GM18508 (cell line): ENCODE measurements at regions not wholly inside any gene's neighbourhood (a gene's known extent, or its start where the extent isn't known, plus 50 kb on each side); places are given as distances from the start of the nearest gene placed in this dataset.

Experiments used
- ATAC-seq: cut with Tn5 transposase; IDR thresholded peaks from one replicate; pipeline ENCODE4 v1.9.1; 2021; ENCODE audit warnings: moderate number of reproducible peaks; ENCODE audit not compliant: insufficient read depth, unreplicated experiment

DNA sequence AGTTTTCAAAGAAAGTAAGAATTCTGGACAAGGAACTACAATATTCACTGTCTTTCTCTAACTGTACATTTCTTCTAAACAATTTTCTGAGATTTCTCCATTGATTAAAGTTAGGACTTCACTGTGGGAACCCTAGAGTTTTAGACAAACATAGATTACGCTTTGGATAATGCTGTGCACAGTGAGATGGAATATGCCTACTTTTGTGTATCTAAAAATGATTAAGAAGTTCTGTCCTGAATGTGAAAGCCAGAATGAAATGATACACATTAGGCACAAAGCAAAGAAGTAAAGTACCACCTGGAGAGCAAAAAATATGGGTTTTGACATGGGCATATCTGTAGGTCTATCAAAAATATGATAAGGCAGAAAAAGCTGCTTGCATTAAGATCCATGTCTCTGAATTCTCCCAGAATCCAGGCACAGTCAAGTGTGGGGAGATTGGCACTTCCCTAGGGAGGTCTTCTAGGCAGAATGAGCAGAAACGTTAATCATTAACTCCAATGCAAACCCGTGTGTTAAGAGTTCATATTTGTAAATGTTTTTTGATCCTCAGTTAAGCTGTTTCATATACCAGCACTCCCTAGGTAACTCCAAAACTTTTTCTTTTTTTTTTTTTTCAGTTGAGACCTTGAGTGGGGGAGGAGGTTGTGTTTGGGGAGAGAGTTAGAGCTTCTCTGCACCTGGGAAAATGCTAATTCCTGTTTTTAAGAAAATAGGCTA lies 467.1 kb downstream of the LMO4 start:
- ATAC-seq = no peak

DNA sequence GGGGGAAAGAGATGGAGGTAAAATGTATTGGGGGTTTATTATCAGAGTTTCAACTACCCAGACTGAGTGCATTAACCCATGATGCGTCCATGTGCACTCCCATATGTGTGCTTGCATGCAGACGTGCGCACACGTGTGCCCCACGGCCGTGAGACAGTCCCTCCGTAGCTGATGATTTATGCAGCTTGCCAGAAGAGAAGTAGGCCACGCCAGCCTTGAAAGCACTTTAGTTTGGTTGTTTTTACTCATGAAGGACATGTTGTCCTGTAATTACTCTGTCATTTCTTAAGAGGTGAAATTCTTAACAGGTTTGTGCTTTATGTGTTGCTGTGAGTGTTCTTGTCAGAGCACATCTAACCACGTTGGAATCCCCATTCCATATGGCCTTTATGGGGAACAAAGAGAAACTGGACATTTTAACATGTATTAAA lies 467.8 kb downstream of the LMO4 start:
- no peak for ATAC-seq

DNA sequence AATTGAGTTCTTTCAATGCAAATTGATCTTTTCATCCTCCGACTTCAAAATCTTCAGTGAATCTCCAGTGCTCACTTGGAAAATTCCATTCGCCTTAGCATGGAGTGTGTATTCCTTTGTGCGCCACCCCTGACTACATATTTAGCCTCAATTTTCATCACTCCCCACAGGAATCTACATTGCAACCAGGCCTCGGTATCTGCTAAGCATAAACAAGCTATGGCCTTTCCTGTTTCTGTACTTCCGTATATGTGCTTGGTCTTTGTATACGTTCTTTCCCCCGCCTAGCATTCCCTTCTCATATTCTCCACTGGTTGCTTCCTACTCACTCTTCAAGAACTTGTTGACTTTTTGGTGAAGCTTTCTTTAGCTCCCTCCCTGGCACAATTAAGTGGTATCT lies 470.8 kb downstream of the LMO4 start:
- no peak for ATAC-seq

DNA sequence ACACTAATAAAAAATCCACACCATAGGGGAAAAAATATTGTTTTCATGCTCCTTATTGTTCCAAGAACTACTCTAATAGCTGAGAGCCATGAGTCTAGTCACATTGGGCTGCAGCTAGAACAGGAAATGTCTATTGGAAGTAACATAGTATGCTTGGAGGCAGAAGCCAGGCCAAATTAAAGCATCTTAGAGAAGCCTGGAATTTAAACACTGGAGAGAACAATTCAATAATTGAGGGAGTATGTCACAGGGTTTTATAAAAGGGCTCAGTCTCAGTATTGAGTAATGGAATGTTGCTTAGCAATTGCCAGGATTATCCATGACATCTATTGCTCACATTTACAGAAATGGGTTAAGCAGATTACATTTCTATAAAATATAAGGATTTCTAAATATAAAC lies 471.3 kb downstream of the LMO4 start:
- ATAC-seq = no peak

DNA sequence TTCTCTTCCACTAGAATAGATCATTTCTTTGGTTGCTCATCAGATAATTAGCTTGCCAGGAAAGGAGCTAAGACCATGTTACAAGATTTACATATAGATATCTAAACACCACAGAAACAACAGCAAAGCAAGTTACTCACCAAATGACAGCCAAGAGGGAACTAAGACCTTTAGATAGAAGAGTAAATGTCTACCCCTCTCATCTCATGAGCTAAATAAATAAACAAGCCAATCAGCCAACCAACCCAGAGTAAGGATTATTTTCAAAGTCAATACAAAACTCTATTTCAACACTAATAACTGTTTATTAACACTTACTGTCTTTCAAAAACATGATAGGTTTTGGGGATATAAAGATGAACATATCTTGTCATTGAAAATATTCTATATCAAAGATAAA lies 474.7 kb downstream of the LMO4 start:
- ATAC-seq = no peak

DNA sequence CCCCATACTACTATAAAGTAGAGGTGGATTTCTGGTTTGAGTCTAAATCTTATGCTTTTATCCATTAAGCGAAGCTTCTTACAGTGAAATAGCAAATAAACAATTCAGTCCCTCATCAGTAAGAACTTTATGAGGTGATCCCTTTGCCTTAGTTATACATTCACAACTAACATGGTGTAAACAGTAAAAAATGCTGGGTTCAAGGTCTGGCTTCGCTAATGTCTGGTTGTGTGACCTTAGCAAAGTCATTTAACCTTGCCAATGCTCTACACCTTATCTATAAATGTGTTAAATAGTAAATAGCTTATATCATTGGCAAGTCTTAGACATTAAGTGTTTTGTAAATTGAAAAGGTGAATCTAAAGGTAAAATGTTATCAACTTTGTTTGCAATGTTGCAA lies 475.4 kb downstream of the LMO4 start:
- ATAC-seq = no peak

DNA sequence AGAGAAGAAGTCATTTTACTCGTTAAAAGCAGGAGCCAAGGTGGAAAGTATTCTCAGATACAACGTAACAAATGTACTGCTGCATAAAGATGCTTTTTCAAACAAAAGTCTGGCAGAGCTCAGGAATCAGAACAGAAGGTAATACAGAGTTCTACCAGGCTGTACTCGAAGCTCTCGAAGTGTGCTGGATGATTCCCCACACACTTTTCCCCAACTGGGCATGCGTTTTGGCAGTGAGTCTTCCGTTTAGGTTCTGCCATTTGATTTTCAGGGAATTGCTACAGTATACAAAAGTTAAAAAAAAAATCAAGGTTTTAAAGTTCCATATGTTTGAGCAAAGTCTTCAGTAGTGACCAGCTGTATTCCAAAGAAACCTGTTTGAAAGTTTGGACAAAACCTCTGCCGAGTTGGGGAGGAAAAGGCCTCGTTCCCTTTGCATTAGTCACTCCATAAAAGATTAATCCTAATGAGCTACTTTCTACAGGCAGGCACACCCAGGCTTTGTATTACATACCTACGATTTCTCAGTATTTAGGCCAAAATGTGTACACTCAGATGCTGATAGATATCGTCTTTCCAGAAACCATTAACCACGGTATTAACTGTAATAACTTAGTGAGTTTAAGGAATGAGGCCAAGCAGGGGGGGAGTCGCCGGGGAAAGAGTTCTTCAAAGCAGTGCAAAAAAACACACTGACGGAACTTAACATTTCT lies 477.1 kb downstream of the LMO4 start:
- no peak for ATAC-seq

DNA sequence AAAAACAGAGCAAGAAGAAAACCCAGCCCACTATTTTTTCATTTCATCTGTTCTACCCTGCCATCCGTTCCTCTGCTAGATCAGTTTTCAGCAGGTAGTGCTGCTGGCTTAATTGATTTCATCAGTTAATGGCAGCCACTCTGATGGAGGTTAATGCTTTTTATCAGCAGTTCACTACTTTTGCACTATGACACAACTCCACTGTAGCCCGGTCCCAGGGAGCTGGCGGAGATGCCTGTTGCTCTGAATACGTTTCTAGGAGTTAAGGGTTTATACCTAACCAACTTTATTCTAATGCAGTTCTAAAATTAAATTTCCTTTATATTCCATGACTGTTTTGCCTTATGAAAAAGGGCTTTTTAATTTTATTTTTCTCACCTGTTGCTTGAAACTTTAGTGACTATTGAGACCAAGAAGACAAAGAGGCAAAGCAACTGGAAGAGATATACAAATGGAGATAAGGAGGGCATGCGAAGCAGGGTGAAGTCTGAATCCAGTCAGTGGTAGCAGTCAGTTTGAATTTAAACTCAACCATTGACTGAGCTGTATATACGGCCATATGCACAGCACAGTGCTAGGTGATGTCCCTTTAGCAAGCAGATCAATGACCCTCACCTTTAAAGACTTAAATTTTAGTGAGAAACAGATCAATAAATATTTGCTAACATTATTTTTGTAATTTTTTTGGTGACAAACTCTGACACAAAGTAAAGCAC lies 477.9 kb downstream of the LMO4 start:
- no peak for ATAC-seq

DNA sequence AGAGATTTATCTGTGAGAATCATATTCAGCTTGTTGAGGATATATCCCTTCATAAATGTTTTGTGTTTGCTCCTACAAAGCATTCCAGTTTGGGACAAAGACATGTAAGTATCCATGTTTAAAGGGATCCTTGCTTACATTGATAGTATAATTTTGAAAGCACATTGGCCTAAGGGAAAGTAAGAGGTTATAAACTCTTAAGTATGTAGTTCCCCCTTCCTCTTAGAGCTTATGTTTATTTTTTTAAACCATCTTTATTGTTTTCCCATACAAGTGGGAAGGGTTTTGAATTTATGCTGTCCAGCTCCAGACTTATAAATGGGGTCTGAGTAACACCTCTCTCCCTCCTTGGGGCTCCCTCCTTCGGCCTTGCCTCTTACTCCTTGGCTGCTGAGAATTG lies 481.5 kb downstream of the LMO4 start:
- ATAC-seq = no peak

DNA sequence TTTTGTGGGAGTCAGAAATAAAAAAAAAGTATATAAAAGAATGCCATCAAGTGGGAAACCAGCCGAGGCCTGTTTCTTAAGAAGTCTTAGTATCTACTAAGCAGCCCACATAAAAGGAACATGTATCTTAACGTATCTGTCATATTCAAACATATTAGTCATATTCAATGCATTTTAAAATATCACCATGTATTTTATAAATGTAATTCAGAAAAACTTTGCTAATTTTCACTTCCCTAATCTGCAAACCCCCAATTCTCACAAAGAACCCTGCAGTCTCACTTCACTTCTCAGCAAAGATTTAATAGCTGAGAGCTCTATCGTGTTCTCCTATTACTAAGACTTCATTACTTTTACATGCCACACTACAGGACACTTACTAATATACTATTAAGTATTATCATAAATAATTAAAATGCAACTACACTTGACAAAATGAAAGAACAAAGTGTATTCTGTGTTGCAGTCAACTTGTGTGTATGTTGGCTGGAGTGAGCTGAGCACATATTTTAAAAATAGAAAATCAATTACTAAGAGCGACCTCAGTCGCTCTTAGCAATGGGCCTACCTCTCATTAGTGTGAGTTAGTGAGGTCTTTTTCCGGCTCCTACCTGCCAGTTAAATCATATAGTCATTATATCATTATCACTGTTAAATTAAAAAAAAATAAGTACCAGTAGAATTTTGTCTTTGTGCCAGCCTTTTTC lies 484.3 kb downstream of the LMO4 start:
- ATAC-seq = peak; percentile 86

DNA sequence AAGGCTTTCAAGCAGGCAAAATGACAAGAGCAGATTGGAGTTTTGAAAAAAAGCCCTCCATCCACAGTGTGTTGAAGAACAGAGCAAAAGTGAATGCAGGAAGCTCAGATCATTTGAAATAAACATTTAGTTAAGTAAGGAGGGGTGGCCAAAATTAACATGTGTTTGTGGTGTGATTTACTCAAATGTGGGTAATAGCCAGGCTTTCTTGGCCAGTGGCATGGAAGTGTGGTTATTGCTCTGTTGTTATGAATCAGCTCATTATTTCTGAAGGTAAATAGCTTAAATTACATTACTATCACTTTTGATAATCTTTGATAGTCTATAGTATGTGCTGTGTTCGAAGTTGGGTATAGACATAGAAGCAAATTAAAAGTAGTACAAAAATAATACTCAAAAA lies 485.9 kb downstream of the LMO4 start:
- no peak for ATAC-seq

DNA sequence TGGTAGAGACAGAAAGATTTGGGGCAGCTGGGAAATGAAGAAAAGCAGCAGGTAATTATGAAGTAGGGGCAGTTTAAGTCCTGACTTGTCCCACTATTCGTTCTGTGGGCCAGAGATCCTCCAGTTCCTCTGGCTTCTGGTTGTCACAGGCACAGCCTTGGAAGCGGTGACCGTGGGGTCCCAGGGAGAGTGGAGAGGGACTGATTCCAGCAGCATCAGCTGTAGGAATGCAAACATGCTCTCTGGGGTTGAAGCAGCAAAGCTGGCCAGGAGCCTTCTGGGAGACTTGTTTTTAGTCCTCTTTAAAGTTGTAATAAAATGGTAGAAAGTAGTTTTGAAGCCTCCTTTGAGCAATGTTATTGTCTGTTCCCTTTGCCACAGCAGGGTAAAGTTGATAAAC lies 488.0 kb downstream of the LMO4 start:
- ATAC-seq = no peak

DNA sequence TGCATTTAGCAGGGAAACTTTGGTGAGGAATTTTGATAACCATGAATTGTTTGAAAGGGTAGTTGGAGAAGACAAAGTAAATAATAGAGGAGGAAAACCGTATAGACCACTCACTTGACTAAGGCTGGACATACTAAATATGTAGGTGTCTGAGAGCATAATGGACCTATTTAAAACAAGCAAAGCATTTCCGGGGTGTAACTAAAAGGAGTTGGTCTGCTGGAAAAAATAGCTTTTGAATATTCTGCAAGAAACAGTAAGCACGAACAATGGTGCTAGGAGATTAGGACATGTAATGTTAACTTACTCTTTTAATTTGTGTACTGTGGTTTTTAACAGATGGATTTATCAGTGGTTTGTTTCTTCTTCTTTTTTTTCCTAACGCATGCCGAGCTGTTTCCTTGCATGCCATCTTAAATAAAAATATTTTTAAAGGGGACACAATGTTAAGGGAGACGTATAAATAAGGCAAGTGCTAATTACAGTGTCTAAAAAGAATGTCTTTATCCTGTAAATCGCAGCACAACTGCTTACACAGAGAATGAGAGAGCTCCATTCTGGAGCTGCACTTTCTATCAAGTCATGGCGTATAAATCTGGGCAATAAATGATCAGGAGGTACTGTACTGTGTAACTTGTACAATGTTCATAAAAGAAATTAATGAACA lies 492.1 kb downstream of the LMO4 start:
- no peak for ATAC-seq

DNA sequence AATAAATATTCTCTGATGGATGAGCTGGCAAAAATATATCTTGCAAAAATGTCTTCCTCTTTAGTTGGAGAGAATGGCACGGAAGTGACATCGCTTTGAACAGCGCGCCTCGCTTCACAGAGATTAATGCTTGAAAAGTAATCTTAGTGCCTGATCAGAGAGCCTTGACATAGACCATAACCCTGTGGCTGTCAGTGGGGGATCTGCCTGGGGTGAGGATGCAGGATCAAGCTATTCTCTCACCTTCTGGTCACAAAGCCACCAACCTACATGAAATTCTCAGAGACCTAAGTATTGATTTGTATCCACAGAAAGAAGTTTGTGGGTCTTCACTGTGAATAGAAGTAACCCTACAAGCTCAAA lies 492.6 kb downstream of the LMO4 start:
- ATAC-seq = no peak

DNA sequence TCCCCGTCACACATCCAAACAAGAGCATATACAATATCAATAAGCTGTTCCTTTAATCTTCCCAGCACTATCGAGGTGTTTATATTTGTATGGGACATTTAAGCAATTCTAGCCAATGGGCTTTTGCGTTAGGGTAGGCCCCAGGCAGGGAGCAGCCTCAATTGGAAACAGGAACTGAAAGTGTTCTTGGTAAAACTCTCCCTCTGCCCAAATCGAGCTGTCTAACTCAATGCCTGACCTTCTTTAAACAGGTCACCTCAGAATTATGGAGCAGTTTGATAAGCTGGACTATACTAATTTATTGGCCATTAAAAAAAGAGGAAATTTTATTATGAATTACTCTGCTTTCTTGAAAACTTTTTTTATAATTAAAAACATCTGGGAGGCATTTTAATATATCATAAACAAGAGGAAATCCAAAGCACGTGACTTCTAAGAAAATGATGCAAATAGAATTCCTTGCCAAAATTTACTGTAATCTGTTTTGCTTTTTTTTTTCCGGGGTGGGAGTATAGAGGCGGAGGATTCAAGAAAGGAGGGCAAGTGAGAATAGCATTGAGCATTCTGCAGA lies 498.1 kb downstream of the LMO4 start:
- ATAC-seq = peak; percentile 90

DNA sequence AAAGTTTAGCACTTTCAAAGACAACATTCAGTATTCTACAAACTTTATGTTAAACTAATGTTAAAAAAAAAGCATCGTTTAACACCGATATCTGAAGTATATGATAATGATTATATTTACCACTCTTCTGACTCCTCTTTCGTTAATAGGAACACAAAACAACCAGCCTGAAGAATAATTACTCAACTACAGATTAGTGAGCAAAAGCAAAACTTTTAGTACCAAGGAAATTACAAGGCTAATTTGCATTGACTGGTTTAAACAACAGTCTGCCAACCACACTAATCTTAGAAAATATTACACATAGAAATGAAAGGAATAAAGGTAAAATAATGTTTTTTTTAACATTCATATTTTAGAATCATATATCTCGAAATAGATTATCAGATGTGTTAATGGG lies 500.7 kb downstream of the LMO4 start:
- peak; percentile 59 for ATAC-seq

DNA sequence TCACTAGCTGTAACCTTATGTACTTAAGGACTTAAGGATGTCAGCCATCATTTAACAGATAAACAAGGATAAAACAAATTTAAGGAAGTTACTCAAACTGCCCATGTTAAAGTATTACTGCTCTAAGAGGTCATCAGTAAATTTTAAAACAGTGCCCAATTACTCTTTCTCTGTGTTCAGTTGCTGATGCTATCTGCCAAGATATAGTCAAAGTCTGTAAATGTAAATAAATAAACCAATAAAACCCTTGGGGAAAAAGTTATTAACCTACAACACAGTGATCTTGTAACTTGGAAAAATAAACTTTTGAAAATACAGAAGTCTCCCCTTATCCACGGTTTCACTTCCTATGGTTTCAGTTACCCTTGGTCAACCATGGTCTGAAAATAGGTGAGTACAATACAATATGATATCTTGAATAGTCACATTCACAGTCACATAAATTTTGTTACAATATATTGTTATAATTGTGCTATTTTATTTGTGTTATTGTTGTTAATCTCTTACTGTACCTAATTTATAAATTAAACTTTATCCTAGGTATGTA lies 501.8 kb downstream of the LMO4 start:
- ATAC-seq = no peak

DNA sequence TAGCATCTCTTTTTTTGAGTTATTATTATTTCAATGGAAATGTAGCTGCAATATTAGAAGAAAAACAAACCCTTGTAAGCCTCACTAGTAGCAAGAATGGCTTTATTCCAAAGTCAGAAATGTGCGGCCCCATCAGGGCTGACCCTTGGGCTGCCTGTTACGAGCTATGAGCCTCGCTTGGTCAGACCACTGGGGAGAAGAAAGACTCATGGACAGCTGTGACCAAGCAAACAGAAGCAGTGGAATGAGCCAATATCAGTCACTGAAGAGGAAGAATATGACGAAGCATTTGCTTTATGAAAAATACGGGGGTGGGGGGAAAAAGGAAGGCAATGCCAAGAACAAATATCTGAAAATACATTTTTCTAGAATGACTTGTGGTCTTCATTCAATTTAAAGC lies 504.5 kb downstream of the LMO4 start:
- no peak for ATAC-seq

DNA sequence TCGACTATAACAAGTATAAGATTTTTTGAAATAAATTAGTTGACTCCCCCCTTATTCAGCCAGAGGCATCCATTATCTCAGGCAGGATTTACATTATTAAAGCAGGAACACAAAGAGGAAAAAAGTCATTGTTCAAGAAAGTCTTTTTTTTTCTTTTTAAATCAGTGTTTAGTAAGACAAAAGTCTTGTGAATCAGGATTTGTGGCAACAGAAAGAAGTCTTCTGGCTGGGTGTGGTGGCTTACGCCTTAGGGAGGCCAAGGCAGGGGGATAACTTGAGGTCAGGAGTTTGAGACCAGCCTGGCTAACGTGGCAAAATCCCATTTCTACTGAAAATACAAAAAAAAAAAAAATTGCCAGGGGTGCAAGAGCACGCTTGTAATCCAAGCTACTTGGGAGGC lies 505.5 kb downstream of the LMO4 start:
- ATAC-seq = no peak

DNA sequence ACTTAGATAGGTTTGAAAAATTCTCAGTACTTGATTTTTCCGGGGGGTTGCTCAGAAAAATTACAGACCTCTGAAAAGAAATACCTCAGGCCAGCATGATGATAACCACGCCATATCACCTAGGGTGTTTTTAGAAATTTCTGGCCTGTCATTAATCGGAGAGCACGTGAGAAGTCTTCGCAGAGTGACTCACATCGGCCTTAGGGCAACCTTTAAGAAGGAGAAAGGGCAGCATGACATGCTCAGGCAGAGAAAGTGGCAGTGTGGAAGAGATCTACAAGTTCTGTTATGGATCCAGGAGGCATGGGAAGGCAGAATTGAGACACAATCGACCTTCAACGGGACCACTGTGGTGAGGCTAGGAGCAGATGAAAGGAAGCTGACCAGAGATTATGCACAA lies 506.3 kb downstream of the LMO4 start:
- no peak for ATAC-seq
